ENCODE measurements at regions not wholly inside any gene's neighbourhood (a gene's known extent, or its start where the extent isn't known, plus 50 kb on each side); places are given as distances from the start of the nearest gene placed in this dataset.

DNA sequence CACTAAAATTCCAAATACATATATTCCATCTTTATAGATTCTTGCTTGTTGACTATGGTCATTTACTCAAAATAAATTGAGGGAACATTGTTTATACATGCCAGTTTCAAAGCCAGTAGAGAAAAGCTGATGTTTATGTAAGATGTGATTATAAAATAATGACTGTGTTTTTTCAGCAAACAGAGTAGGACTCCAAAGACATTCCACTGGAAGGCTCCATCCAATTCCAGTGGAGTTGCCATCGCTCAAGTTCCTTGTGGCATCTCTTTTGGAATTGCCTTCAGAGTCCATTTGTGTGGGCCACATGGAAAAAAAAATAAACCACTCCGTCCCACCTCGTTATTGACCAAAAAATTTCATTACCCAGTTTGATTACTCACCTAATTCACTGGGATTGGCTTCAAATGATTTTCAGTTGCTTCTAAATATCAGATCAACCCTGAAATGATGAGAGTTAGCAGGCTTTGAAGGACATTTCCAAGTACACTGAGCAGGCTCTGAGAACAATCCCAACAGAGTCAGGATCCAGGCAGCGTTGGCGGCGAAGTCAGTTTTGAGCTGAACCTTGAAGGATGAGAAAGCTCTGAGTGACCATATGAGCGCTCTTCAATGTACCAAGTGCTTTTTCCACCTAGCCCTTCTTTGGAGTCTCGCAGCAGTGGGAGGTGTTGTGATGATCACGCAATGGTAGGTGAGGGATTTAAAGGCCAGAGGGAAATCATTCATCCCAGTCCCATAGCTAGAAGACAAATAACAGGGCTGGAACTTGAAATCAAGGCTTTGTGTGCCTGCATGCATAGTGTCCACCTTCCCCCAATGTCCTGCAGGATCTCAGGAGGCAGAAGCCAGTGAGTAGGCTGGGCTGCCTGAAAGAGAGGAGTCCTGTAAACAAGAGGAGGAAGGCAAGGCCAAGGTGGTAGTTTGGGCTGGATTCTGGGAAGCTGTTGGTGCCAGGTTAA lies 281.7 kb downstream of the CDC5L start:
- CTCF ChIA-PET = no interaction called here
- H3K9me3 ChIP-seq (ENCODE audit: control insufficient read depth, insufficient read depth, low read depth, low read length) = no peaks in the 10 kb centered on the region
- no TSS peak for BruUV-seq (replicated peaks)
- TF ChIP-seq, protein P1, sequence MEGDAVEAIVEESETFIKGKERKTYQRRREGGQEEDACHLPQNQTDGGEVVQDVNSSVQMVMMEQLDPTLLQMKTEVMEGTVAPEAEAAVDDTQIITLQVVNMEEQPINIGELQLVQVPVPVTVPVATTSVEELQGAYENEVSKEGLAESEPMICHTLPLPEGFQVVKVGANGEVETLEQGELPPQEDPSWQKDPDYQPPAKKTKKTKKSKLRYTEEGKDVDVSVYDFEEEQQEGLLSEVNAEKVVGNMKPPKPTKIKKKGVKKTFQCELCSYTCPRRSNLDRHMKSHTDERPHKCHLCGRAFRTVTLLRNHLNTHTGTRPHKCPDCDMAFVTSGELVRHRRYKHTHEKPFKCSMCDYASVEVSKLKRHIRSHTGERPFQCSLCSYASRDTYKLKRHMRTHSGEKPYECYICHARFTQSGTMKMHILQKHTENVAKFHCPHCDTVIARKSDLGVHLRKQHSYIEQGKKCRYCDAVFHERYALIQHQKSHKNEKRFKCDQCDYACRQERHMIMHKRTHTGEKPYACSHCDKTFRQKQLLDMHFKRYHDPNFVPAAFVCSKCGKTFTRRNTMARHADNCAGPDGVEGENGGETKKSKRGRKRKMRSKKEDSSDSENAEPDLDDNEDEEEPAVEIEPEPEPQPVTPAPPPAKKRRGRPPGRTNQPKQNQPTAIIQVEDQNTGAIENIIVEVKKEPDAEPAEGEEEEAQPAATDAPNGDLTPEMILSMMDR (IDR thresholded peaks at IDR 0.05) = no peak
- TF ChIP-seq TCF7L2 (IDR thresholded peaks at IDR 0.05; ENCODE audit: low read depth, low read length) (no peak), SIN3A (IDR thresholded peaks at IDR 0.05; ENCODE audit: borderline replicate concordance, insufficient read depth, low read depth, low read length) (no peak), POLR2AphosphoS5 (IDR thresholded peaks at IDR 0.05; ENCODE audit: low read depth, low read length) (no peak)
- TF ChIP-seq, protein P2, sequence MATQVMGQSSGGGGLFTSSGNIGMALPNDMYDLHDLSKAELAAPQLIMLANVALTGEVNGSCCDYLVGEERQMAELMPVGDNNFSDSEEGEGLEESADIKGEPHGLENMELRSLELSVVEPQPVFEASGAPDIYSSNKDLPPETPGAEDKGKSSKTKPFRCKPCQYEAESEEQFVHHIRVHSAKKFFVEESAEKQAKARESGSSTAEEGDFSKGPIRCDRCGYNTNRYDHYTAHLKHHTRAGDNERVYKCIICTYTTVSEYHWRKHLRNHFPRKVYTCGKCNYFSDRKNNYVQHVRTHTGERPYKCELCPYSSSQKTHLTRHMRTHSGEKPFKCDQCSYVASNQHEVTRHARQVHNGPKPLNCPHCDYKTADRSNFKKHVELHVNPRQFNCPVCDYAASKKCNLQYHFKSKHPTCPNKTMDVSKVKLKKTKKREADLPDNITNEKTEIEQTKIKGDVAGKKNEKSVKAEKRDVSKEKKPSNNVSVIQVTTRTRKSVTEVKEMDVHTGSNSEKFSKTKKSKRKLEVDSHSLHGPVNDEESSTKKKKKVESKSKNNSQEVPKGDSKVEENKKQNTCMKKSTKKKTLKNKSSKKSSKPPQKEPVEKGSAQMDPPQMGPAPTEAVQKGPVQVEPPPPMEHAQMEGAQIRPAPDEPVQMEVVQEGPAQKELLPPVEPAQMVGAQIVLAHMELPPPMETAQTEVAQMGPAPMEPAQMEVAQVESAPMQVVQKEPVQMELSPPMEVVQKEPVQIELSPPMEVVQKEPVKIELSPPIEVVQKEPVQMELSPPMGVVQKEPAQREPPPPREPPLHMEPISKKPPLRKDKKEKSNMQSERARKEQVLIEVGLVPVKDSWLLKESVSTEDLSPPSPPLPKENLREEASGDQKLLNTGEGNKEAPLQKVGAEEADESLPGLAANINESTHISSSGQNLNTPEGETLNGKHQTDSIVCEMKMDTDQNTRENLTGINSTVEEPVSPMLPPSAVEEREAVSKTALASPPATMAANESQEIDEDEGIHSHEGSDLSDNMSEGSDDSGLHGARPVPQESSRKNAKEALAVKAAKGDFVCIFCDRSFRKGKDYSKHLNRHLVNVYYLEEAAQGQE (IDR thresholded peaks at IDR 0.05; ENCODE audit: insufficient read depth in 1 of 2, low read depth in 2 of 2, low read length in 1 of 2) = no peak
- intact Hi-C loops (cut with micrococcal nuclease; ENCODE audit: unreplicated experiment) = no loop called here
- no peaks in the 10 kb centered on the region for H3K27me3 ChIP-seq (ENCODE audit: control insufficient read depth, insufficient read depth, low read length)
- H3K36me3 ChIP-seq (ENCODE audit: control insufficient read depth, insufficient read depth, low read length) = no peaks in the 10 kb centered on the region
- no peak overlapping the region for H3K27ac ChIP-seq (ENCODE audit: low read length)
- ATAC-seq (no peak), DNase-seq (ENCODE audit: low read depth, low spot score) (no peak)
- H3K4me1 ChIP-seq (ENCODE audit: control insufficient read depth, insufficient read depth, low read length) = peaks cover under 1% of the 10 kb centered on the region; the same call in 1 of the 2 replicates
- in situ Hi-C loops (cut with HindIII; ENCODE audit: low pct_unique_long_range_greater_than_20kb, low sequenced_read_pairs) = no loop called here
- POLR2A ChIA-PET = no interaction called here
- no peak overlapping the region for H3K4me3 ChIP-seq (ENCODE audit: low read depth in 2 of 2, low read length in 2 of 2)

DNA sequence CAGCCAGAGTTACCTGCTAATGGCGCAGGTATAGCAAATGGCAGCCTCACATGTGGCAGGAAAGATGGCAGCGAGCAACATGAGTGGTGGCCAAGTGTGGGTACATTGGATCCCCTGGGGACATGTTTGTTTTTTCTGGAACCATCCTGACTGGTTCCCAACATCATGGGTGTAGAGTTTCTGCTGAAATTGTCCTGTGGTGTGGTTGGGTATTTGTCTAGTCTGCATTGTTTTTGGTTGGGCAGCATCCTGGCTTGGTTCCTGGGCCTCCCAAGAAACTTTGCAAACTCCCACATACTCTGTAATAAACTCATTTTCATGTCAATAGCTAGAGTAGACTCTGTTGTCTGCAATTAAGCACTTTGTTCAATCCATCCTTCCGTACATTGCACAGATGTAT lies 282.6 kb downstream of the CDC5L start:
- Histone ChIP-seq H3K4me3 (ENCODE audit: low read depth in 2 of 2, low read length in 2 of 2) (no peak overlapping the region), H3K9me3 (ENCODE audit: control insufficient read depth, insufficient read depth, low read depth, low read length) (no peaks in the 10 kb centered on the region), H3K4me1 (ENCODE audit: control insufficient read depth, insufficient read depth, low read length) (peaks cover 5% of the 10 kb centered on the region), H3K36me3 (ENCODE audit: control insufficient read depth, insufficient read depth, low read length) (no peaks in the 10 kb centered on the region), H3K27ac (ENCODE audit: low read length) (no peak overlapping the region), H3K27me3 (ENCODE audit: control insufficient read depth, insufficient read depth, low read length) (no peaks in the 10 kb centered on the region)
- intact Hi-C loops (cut with micrococcal nuclease; ENCODE audit: unreplicated experiment) = no loop called here
- POLR2A ChIA-PET = no interaction called here
- DNase-seq (ENCODE audit: low read depth, low spot score) (no peak), ATAC-seq (no peak)
- CTCF ChIA-PET = no interaction called here
- TF ChIP-seq TCF7L2 (IDR thresholded peaks at IDR 0.05; ENCODE audit: low read depth, low read length) (no peak), SIN3A (IDR thresholded peaks at IDR 0.05; ENCODE audit: borderline replicate concordance, insufficient read depth, low read depth, low read length) (no peak), POLR2AphosphoS5 (IDR thresholded peaks at IDR 0.05; ENCODE audit: low read depth, low read length) (no peak)
- TF ChIP-seq, protein P2 (IDR thresholded peaks at IDR 0.05; ENCODE audit: insufficient read depth in 1 of 2, low read depth in 2 of 2, low read length in 1 of 2) = no peak
- TF ChIP-seq, protein P1 (IDR thresholded peaks at IDR 0.05) = no peak
- in situ Hi-C loops (cut with HindIII; ENCODE audit: low pct_unique_long_range_greater_than_20kb, low sequenced_read_pairs) = no loop called here
- BruUV-seq (replicated peaks) = no TSS peak
